Ovary (tissue), 7 donors: ENCODE measurements at regions not wholly inside any gene's neighbourhood (a gene's known extent, or its start where the extent isn't known, plus 50 kb on each side); places are given as distances from the start of the nearest gene placed in this dataset.

Experiments
- DNase-seq, 5 donors: peaks; one replicate each; pipeline ENCODE4 v3.0.0-alpha.2; 2019 to 2020
- H3K27ac ChIP-seq, 2 donors: fragments of 200-600 bp; one replicate each; pipeline versions ENCODE4 v1.5.1 to v1.8.0; 2019 to 2022
- H3K27me3 ChIP-seq: fragments of 200-600 bp; one replicate; pipeline ENCODE4 v1.8.0; 2022
- H3K36me3 ChIP-seq: fragments of 200-600 bp; sonication (generic); one replicate; pipeline ENCODE4 v1.5.1; 2019
- H3K4me1 ChIP-seq: one replicate; pipeline ENCODE4 v1.8.1; 2013; ENCODE audit warnings: mild to moderate bottlenecking, moderate library complexity; ENCODE audit not compliant: insufficient read depth
- H3K4me3 ChIP-seq: fragments of 200-600 bp; sonication (generic); one replicate; pipeline ENCODE4 v1.5.1; 2017
- H3K9me3 ChIP-seq, 2 donors: fragments of 200-600 bp in 1 of 2; sonication (generic) in 1 of 2; one replicate each; pipeline versions ENCODE4 v1.5.1 to v1.8.1; 2013 to 2019; ENCODE audit warnings: mild to moderate bottlenecking in 1 of 2, moderate library complexity in 1 of 2
- EP300 ChIP-seq: sonication (generic); formaldehyde crosslinking; IDR thresholded peaks from one replicate; pipeline ENCODE4 v1.6.1; 2017; ENCODE audit warnings: antibody characterized with exemption
- POLR2A ChIP-seq: fragments of 450-650 bp; IDR thresholded peaks from one replicate; pipeline ENCODE4 v1.6.1; 2017; ENCODE audit warnings: antibody characterized with exemption, mild to moderate bottlenecking, moderate library complexity
- WGBS, 3 donors: extraction: QIAGEN DNeasy Blood & Tissue Kit in 1 of 3; methylation state at CpG; one replicate each; pipeline versions ENCODE4 v1.1.5 to v1.1.7; 2013 to 2017; 5-methylcytosine and 5-hydroxymethylcytosine counted together
- intact Hi-C, 4 donors: fragments of 100-400 bp; cut with DNase I; formaldehyde crosslinking; loops; one replicate each; pipeline versions ENCODE4 v1.11.0 to v1.15.1; 2022 to 2023
- TF ChIP-seq, protein P1 (sequence below), 3 donors: fragments of 450-650 bp in 2 of 3; fragments of 200-600 bp in 1 of 3; IDR thresholded peaks; one replicate each; pipeline versions ENCODE4 v1.5.1 to v1.8.0; 2016 to 2022; ENCODE audit warnings: antibody characterized with exemption in 3 of 3, mild to moderate bottlenecking in 1 of 3
- donor health status: DM: no; HTN: no; CAD: no; lungs with moderate emphysema.
- donor health status: DM: no; HTN: no; CAD: no.
- donor health status: Bipolar disorder and iron deficiency.
- donor health status: DM: no; HTN: no; CAD: no.
- donor health status: DM: yes; HTN: yes; CAD: no.

DNA sequence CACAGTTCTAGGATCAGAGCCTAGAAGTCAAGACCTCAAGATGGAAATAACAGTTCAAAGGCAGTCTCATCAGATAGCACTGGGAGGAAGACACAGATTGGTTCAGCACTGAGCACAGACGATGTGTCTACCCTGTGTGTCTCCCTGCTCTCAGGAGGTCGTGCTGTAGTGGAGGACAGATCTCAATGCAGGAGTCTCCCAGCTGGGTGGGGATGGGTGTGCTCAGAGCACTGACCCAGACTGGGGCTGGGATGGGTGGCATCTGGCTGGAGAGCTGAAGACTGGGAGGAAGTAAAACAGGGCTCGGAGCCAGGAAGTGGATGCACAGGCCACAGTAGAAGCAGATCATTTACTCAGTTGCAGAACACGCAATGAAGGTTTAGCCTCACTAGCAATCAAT is 69.5 kb upstream of the GDF10 start:
- no peaks in the 10 kb centered on the region for H3K36me3 ChIP-seq
- intact Hi-C loops = loop anchor here in 1 of 4 donors (5.0 kb wide), 1 partner anchor 1712 kb away; no protein-coding TSS in a partner anchor

DNA sequence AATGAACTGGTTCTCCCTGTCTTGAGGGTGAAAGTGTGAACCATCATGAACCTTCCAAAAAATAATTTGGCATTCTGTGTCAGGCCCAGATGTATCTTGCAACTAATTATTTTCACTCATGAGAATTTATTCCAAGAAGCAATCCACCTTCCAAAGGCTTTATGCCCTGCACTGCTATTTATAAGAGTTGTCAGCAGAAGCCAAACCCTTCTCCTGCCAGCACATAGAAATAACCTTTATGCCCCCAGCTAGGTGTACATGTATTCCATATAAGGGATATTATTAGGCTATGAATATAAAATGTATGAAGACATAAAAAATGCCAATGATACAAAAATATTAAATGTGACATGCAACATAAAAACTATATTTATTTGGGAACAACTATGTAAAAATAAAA is 69.0 kb upstream of the GDF10 start:
- Histone ChIP-seq H3K4me1 (no peaks in the 10 kb centered on the region), H3K4me3 (no peak overlapping the region), H3K9me3 (no peaks in the 10 kb centered on the region), H3K27ac (no peak overlapping the region), H3K36me3 (no peaks in the 10 kb centered on the region), H3K27me3 (no peaks in the 10 kb centered on the region)
- intact Hi-C loops = loop anchor here in 1 of 4 donors (5.0 kb wide), 1 partner anchor 1711 kb away; no protein-coding TSS in a partner anchor
- no peak for TF ChIP-seq POLR2A
- DNase-seq = no peak

More for the DNA sequence above, 69.5 kb upstream of the GDF10 start:
- no peaks in the 10 kb centered on the region for H3K27me3 ChIP-seq
- TF ChIP-seq POLR2A (no peak), EP300 (no peak)
- TF ChIP-seq, protein P1, sequence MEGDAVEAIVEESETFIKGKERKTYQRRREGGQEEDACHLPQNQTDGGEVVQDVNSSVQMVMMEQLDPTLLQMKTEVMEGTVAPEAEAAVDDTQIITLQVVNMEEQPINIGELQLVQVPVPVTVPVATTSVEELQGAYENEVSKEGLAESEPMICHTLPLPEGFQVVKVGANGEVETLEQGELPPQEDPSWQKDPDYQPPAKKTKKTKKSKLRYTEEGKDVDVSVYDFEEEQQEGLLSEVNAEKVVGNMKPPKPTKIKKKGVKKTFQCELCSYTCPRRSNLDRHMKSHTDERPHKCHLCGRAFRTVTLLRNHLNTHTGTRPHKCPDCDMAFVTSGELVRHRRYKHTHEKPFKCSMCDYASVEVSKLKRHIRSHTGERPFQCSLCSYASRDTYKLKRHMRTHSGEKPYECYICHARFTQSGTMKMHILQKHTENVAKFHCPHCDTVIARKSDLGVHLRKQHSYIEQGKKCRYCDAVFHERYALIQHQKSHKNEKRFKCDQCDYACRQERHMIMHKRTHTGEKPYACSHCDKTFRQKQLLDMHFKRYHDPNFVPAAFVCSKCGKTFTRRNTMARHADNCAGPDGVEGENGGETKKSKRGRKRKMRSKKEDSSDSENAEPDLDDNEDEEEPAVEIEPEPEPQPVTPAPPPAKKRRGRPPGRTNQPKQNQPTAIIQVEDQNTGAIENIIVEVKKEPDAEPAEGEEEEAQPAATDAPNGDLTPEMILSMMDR (IDR thresholded peaks at IDR 0.05) = no peak
- H3K4me3 ChIP-seq = no peak overlapping the region
- H3K27ac ChIP-seq = no peak overlapping the region
- no peaks in the 10 kb centered on the region for H3K4me1 ChIP-seq
- WGBS, 3 donors = 63 to 68% (median 66%) methylated on average over 4 of the region's 4 CpGs
- no peak for DNase-seq
- H3K9me3 ChIP-seq = no peaks in the 10 kb centered on the region

DNA sequence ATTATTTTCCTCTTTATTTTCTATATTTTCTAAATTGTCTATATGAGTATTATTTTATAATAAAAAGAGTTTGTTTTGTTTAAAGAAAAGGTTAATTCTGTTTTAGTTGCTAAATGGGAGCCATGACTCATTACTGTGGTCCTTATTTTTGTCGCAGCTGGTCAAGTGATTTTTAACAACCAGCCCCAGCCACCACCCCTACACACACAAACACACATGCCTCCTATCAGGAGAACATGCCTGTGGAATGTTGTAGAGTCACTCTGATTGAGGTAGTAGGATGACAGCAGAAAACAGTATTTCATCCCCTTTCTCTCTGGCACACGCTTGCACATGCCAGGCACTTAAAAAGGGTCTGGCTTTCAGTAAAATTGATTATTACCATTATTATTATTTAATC is 68.6 kb upstream of the GDF10 start:
- DNase-seq = no peak
- Histone ChIP-seq H3K4me3 (no peak overlapping the region), H3K9me3 (no peaks in the 10 kb centered on the region), H3K27me3 (no peaks in the 10 kb centered on the region), H3K4me1 (no peaks in the 10 kb centered on the region), H3K36me3 (no peaks in the 10 kb centered on the region), H3K27ac (no peak overlapping the region)
- intact Hi-C loops = loop anchor here in 1 of 4 donors (5.0 kb wide), 1 partner anchor 1711 kb away; no protein-coding TSS in a partner anchor
- TF ChIP-seq, protein P1 (IDR thresholded peaks at IDR 0.05) = no peak
- TF ChIP-seq EP300 = no peak
- TF ChIP-seq POLR2A = no peak
- 61 to 66% (median 63%) methylated on average over 2 of the region's 2 CpGs for WGBS, 3 donors

DNA sequence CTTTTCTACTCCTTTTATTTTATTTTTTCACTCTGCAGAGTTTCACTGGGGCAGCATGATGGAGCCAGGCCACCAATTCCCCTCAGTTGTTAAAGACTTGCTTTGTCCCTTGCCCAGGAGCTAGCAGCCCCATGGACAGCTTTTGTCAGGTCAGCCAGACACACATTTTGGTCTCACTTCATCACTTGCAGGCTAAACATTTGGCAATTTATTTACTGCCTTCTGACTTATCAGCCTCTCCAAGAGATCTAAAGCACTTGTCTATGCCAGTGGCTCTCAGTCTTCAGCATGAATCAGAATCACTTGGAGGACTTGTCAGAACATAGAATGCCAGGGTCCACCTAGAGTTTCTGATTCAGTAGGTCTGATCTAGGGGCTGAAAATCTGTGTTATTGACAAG is 66.4 kb upstream of the GDF10 start:
- DNase-seq = no peak
- no peak for TF ChIP-seq EP300
- TF ChIP-seq, protein P1 (IDR thresholded peaks at IDR 0.05) = no peak
- no peak for TF ChIP-seq POLR2A
- no peaks in the 10 kb centered on the region for H3K9me3 ChIP-seq
- no peaks in the 10 kb centered on the region for H3K36me3 ChIP-seq
- no peaks in the 10 kb centered on the region for H3K4me1 ChIP-seq
- no peak overlapping the region for H3K4me3 ChIP-seq
- intact Hi-C loops = loop anchor here in 1 of 4 donors (5.0 kb wide), 1 partner anchor 1709 kb away; no protein-coding TSS in a partner anchor
- no peak overlapping the region for H3K27ac ChIP-seq
- H3K27me3 ChIP-seq = no peaks in the 10 kb centered on the region

DNA sequence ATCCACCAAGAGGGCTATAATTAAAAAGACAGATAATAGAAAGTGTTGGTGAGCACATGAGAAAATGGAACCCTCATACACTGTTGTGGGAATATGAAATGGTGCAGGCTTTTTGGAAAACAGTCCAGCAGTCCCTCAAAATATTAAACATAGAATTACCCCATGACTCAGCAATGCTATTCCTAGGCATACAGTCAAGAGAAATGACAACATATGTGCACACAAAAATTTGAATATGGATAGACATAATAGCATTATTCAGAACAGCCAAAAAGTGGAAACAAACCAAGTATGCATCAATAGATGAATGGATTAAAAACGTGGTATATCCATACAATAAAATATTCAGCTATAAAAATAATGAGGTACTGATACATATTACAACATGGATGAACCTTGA is 64.5 kb upstream of the GDF10 start:
- intact Hi-C loops = no loop called here
- no peak for DNase-seq
- no peaks in the 10 kb centered on the region for H3K36me3 ChIP-seq
- TF ChIP-seq, protein P1 (IDR thresholded peaks at IDR 0.05) = no peak
- no peak for TF ChIP-seq EP300
- no peak for TF ChIP-seq POLR2A
- WGBS, 3 donors = 41 to 56% (median 55%) methylated on average over 1 of the region's 1 CpG
- H3K4me3 ChIP-seq = no peak overlapping the region
- H3K27ac ChIP-seq = no peak overlapping the region
- H3K4me1 ChIP-seq = no peaks in the 10 kb centered on the region
- H3K27me3 ChIP-seq = no peaks in the 10 kb centered on the region
- no peaks in the 10 kb centered on the region for H3K9me3 ChIP-seq
